Activated T-cell treated with anti-CD3 and anti-CD28 coated beads, Interleukin-2, amount 50 U/mL, for 48 hours (primary cell): ENCODE measurements at regions not wholly inside any gene's neighbourhood (a gene's known extent, or its start where the extent isn't known, plus 50 kb on each side); places are given as distances from the start of the nearest gene placed in this dataset.

Experiments used
- DNase-seq, 2 experiments: peaks; one replicate each; pipeline ENCODE4 v3.0.0-alpha.2; 2020

DNA sequence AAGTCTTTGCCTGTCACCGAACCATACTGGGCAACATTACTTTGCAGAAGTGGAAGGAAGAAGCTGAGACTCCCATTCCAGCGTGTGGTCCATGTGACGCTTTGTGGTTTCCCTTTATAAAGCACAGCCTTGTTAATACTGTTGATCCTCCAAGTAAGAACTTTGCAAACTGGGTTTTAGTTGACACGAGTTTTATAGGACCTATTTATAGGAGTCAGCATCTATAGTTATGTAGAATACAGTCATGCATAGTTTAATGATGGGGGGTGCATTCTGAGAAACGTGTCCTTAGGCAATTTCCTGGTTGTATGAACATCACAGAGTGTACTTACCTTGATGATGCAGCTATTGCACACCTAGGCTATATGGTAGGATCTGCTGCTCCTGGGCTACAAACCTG, 1879.4 kb upstream of the TENM3 start:
- DNase-seq: no peak

DNA sequence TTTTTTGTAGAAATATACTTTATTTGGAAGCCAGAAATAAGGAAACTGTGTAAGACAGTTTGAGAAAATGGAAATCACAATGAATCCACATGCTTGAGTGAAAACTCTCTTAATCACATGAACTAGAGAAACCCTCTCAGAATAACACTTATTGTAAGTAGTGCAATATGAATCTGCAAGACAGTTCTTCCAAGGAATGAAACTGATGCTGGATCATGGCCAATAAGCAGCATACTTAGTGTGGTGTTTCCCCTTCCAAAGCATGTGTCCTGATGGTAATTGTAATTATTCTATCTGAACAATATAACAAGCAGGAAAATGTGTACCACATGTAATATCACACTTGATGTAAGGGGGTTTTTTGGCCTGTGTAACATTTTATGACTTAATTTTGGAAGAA, 1870.5 kb upstream of the TENM3 start:
- no peak for DNase-seq

DNA sequence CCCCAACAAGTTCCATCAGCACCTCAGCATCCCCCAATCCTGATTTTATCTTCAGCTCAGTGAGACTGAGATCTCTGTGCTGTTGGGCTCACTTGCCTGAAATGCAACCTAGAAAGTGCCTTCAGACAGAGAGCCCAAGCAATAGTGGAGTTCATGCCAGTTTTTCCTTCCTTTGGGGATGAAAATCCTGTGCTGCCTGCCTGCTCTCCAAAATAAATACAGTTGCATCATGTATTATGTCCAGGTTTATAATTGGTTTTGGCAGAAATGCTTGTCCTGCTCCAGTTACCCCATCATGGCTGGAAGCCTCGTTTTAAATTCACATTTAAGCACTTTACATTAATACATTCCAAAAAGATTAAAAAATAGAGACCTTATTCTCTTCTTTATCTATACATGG, 1865.5 kb upstream of the TENM3 start:
- no peak for DNase-seq

DNA sequence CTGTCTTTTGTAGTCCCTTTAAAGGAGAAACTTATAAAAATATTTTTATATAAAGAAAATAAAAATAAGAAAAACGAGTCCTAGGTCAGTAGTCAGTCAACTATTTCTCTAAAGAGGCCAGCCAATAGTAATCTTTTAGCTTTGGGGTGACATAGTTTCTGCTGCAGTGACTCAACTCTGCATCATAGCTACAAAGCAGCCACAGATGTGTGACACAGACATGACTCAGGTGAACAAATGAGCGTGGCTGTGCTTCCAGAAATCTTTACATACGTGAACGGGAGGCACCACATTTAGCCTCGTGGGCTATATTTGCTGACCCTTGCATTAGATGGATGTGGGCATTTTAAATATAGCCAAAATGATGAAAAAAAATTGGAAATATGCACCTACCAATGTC, 1862.5 kb upstream of the TENM3 start:
- DNase-seq: no peak

DNA sequence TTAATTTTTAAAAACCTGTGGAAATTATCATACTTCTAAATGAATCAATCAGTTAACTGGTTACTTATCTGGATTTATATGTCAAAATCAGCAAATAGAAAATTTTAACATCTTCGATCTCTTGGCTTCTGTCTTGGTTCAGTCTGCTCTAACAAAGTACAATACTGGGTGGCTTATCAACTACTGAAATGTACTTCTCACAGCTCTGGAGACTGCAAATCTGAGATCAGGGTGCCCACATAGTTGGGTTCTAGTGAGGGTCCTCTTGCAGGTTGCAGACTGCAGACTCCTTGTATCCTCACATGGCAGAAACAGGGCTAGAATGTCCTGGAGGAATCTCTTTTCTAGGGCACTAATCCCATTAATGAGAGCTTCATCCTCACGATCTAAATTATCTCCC, 1851.6 kb upstream of the TENM3 start:
- DNase-seq: no peak

DNA sequence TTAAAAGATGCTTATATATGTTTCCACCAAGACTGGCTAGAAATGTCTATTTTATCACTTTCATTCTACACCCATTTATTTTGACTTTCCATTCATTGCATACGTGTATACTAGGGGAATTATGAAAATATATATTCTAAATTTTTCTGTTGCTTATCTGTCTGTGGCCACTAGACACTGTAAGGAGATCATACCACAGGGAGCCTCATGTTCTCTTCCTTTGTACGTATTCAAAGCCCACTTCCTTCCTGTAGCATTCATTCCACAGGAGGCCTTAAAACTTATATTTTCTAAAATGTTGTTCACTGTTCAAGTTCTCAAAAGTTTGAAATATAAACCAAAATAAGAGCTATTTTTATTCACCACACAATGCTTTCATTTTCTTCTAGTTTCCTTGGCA, 1848.9 kb upstream of the TENM3 start:
- DNase-seq: no peak

DNA sequence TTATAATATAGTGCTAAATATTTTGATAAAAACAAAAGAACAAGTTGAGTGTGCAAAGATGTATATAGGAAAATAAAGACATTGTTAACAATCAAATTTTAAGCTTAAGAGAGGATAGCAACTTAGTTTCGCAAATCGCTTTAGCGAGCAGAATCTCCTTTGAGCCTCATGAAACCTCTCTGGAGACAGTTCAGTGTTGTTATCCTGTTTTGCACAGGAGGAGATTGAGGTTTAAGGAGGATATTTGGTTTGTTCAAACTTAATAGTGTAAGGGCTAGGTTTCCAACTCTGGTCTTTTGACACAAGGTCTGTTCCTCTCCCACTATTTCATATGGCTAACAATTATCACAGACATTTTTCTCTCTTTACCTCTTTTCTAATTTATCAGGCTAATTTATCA, 1848.5 kb upstream of the TENM3 start:
- no peak for DNase-seq

DNA sequence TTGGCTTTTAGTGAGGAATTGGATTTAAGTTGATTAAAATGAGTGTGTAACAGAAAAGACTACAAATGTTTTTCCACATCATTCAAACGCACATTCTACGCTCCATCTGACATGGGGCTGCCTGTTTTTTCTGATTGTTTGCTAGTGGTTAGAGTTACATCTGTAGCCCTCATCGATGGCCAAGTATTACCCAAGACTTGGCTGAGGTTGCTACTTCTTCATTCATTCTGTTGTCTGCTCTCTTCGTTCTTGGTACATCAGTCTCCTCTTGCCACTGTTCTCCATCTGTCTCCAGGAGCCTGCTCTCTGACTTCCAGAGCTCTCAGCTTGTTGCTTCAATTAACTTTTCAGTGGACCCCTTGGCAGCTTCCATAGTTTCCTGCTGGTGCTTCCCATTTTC, 1844.6 kb upstream of the TENM3 start:
- DNase-seq: no peak

DNA sequence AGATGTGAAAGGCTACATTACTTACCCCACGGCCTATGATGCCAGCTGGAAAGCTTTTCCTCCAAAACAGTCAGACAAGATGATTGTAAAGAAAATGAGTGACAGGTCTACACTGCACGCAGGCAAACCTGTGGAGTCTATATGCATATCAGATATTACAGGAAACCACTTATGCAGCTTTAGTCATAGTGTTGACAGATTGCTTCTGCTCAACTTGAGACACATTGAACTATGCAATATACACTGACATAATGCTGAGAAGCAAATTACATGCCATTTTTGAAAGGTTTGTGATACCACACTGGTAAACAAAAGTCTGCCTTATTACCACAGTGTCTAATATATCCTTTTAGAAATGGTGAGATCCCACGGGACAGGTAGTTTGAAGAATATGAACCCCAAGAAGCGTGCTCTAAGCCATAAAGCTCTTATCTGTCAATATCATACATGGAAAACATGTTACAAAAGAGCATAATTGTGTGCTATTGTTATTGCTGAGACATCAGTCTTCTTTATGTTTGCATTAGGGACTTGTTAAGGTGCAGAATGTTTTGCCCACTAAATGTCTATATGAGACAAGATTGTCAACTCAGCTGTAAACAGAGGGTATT, 1835.8 kb upstream of the TENM3 start:
- DNase-seq: no peak

DNA sequence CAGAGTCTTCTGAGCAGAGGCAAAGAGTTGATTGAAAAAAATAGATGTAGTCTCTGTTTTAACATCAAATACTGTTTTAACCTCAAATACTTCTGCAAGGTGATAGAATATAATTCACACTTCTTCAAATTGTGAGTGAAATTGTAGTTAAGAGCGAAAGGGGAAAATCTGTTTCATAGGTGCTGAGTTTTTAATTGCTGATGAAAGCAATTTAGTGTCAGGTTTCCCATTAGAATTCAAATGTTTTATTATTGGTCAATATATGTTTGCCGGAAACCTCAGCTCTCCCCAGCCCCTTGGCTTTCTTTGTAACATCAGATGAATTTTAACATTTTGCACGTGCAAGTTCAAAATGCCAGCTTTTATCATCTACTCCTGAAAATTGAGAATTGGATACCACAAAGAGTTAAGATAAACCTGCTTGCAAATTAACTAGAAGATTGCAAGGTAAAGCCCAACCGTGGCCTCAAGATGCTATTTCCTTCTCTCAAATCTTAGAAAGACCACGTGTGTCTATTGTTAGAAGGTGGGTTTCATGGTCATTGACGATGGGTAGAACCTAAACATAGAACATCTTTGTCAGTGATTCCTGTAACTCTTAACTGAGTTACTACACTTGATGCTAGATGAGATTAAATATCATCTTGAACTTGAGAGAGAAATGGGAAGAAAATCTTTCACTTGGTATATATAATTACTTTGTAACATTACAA, 1824.2 kb upstream of the TENM3 start:
- DNase-seq: no peak

DNA sequence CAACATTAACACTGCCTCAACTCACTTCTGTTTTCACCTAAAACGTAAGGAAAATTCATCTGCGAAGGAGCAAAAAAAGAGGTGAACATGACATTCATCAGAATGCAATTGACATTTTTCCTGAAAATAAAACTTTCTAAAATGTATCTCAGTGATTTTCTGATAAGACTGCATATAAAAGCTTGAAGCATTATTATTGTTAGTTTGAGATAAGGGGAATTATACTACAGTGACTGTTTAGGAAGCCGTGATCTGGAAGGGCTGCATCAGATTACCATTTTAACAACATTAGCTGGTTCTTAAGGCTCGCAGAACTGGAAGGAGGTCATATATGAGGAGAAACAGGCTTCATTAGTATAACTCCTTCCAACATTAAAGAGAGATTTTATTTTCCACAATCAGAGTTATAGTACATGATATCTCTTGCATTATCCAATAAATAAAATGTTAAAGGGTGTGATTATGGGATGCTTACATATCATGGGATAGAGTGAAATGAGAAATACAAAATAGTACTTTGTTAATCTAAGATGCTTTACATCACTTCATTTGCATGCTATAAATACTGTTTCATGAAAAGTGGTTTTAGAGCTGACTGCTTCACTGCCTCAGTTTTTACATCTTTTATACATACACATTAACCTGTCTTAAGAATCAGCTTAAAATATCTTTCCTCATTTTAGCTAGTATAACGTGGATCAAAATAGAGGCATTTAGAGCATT, 1820.1 kb upstream of the TENM3 start:
- DNase-seq: no peak

DNA sequence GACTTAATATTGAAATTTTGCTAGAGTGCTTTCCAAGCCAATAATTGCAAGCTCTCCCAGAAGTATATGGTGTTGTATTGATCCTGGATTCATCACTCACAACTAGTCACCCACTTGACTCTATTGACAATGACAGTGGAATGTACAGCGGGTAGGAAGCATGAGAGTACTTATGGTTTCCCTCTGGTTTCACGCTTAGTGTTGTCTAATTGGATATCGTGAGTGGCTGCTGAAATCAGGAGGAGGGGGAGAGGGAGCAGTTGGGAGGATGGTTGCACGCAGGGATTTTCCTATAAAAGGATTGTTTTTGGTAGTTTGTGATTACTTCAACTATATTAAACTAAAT, 1819.5 kb upstream of the TENM3 start:
- no peak for DNase-seq

DNA sequence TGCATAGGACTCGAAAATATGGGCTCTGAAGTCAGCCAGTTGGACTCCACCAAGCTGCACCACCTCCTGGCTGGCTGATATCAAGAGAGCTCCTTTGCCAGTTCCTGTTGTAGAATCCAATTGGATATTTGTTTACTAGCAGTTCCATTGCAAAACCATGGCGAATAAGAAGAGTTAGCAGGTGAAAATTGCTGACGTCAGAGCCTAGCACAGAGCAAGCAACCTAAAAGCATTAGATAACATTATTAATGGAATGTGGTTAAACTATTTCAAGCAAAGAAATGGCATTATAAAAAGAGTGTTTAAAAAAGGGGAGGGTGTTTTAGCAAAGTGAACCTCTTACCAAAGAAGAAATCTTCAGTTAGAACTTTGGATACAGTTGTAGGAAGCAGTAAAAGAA, 1816.3 kb upstream of the TENM3 start:
- no peak for DNase-seq

DNA sequence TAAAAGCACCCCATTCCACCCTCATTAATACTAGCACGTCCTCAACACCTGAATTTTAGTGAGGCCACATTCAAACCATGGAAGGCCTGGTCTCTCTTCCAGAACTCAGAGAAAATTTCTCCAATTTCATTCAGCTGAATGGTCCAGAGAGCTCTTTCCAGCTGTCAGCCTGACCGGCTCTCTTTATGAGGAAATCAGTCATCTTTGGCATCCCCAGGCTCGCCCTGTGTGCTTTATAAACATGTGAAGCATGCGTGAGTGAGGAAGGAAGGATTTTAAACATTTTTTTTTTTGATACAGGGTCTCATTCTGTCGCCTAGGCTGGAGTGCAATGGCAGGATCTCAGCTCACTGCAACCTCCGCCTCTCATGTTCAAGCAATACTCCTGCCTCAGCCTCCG, 1812.9 kb upstream of the TENM3 start:
- DNase-seq: no peak

DNA sequence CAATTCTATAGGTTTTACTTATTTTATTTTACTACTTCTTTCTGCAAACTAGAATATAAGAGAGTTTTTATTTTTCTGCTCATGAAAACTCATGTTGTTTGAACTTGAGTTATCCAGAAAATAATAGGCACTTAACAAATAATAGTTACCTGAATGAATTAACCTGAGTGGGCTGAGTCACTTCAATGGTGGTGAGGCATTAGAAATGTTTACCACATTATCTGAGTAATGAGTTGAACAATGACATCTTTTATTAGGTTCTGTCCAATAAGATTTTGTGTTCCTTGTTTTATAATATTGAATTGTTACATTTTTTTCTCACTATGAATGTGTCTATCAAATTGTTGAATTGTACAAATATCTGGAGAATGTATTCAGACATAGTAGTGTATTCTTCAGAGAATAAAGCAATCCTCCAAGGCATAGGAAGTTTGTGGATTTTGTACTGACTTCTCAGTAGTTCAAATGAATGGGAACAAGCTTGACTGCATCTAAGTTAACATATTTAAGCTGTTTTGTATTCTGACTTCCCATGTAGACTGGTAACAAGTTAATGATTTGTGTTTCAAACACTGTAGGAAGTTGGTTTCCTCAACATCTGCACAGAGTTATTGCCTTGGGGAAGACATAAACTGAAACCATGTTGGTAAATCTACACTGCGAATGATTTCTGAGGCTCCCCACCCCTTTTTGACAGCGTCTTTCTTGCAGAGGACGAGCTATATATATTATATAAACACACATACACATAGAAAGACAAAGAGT, 1808.9 kb upstream of the TENM3 start:
- no peak for DNase-seq

DNA sequence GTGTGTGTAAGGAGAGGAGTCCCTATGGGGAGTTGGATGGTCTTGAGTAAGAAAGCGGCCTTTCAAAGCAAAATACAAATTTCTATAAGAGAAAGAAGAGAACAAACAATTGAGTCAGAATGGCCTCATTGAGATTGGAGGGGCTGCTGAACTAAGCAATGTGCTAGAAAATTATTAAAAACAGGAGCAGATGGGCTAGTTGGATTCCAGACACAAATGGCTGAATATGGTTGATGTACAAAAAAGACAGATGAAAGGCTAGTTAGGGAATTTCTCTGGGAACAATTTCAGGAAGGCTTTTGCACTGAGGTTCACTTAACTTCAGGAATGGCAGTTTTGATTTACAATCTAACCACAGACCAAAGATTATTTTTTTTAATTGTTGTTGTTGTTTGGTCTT, 1806.8 kb upstream of the TENM3 start:
- no peak for DNase-seq

DNA sequence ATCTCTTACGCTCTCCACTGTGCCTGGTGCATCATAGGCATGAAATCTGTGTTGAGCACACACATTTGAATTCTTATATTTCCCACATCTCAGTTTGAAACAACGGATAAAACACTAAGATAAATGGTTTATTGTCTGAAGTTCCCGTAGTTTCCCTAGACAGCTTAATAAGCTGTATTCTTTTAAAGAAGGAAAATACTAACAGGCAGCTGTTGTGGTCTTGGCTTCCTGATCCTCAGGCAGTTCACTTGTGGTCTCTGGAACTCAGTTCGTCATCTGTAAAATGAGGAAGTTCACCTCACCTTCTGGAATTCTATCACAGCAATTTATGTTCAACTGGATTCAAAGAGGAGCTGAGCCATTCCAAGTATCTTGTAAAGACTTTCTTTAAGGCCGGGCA, 1805.6 kb upstream of the TENM3 start:
- DNase-seq: no peak

DNA sequence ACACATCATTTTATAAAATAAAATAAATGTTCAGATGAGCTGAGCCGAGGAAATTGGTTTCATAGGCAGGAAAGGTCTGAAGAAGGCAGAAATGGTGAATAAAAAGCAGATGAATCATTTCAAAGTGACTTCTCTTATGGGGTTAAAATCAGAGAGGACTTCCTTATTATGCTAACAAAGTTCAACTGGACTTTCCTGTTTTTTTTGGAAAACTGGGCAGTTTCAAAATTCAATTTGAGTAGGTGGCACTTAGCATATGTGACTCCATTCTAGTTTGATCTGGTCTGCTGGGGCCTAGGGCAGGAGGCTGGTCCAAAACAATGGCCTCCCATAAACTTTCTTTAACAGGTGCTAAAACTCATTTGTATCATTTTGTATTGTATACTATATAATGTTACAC, 1794.9 kb upstream of the TENM3 start:
- DNase-seq: no peak

DNA sequence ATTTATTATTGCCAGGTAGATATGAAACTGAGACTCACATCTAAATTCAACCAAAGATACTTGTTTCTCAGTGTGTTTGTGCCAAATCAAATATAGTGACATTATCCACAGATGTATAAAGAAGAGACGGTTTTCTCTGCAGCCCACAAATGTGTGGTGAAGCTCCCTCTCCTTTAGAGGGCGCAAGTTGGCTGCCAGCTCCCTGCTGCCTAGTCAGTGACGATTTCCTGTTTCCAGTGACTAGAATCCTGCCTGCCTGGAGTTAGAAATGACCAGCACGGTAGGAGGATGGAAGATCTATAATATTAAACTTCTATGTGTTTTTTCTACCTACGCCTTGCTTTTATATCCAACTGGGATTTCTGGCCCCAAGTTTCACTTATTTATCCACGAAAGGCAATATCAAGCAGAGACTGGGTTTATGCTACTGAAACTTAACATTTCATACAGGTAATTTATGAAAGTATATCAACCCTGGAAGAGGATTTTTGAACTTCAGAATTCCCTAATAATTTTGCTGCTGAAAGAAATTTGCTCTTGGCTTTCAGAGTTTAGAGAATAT, 1793.7 kb upstream of the TENM3 start:
- no peak for DNase-seq

DNA sequence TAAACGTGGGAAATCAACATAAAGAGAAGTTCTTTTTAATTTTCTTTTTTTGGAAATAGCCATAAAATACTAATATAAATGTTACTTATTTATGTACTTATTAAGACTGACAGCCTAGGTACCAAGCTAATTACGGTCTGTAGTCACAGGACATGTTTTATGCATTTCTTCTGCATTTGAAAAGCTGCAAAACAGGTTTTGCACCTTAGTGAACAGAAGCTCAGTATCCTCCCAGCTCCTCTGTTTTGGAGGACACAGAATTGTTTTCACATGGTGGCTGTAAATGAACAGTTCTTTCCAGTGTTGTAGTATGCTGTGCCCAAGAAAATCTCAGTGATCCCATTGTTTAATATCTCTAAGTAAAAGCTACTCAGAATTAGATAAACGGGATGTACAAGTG, 1788.0 kb upstream of the TENM3 start:
- DNase-seq: no peak

DNA sequence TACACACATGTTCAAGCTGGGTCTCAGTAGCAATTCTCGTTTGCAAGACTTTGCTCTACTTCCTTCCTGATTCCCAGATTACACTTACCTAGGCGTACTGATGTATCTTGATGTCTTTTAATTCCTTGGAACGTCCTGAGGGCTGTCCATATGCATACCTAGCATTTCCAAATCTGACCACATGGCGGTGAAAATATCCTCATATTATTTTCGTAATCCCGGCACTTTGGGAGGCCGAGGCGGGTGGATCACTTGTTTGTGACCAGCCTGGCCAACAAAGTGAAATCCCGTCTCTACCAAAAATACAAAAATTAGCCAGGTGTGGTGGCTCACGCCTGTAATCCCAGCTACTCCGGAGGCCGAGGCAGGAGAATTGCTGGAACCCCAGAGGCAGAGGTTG, 1786.3 kb upstream of the TENM3 start:
- DNase-seq: no peak

DNA sequence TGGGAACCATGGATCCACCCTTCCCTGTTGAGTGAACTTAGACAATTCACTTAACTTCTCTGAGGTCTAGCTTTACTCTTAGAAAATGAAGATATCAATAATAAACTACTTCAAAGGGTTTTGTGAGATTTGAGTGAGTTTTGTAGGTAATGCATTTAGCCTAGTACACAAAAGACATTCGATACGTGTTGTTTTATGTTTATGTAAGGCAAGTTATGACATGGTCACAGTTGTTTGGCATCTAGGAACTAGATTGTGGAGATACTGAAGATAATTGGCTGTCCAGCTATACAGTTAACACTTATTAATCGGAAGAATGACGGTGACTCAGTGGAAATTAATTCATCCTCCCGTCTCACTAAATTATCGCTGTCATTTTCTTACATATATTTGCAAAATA, 1781.1 kb upstream of the TENM3 start:
- no peak for DNase-seq

DNA sequence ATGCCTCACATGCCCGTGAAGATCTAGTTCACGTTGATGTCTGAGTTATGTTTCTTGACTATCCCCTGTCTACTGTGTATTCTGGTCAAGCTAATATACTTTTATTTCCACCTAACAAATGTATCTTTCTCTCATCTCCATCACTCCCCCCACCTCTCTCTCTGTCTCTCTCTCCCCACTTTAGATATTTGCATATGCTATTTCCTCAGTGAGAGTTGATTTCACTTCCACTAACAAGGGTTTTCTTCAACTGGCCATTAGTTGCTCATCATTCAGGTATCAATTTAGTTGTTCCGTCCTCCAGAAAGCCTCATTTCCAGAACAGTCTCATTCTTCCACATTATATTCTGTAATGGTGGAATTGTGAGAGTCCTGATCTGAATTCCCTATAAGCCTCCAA, 1777.8 kb upstream of the TENM3 start:
- DNase-seq: no peak

DNA sequence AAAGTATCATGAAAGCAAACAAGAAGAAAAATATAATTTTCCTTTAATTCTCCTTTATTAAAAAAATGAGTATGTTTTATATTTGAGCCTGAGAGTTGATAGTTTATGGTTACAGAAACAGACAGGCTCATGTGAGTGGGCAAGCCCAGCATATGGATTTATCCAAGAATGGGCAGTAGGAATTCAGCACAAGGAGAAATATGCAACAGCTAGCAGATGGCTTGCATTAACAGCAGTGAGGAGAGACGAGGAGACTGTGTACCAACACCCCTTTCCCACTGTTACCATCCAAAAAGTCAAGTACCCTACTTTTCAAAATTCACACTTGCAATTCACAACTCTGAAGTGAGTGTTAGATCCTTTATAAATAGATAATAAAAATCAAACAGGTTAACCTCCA, 1760.2 kb upstream of the TENM3 start:
- DNase-seq: no peak
